ENCODE measurements at regions not wholly inside any gene's neighbourhood (a gene's known extent, or its start where the extent isn't known, plus 50 kb on each side); places are given as distances from the start of the nearest gene placed in this dataset.

GRCh38 chr13:80131204-80131603 is 209.7 kb downstream of the SPRY2 start:
- Histone ChIP-seq H3K27me3 (ENCODE audit: insufficient read depth, low read depth) (no peaks in the 10 kb centered on the region), H3K27ac (no peak overlapping the region), H2AFZ (ENCODE audit: low read depth) (no peak overlapping the region), H3K79me2 (ENCODE audit: insufficient read depth, low read depth) (no peaks in the 10 kb centered on the region), H3K36me3 (ENCODE audit: insufficient read depth) (no peaks in the 10 kb centered on the region), H3K4me3 (IDR thresholded peaks at IDR 0.05; ENCODE audit: insufficient read depth, low read depth, low read length) (no peak overlapping the region), H4K20me1 (ENCODE audit: insufficient read depth) (no peaks in the 10 kb centered on the region), H3K4me1 (ENCODE audit: low read depth, poor library complexity, severe bottlenecking) (no peaks in the 10 kb centered on the region), H3K9ac (no peak overlapping the region), H3K4me2 (no peak overlapping the region)
- TF ChIP-seq CTCF (conservative IDR thresholded peaks at IDR 0.05; ENCODE audit: low read depth, low read length), result no peak

GRCh38 chr13:80126389-80127068 is 214.4 kb downstream of the SPRY2 start:
- Histone ChIP-seq H3K36me3 (ENCODE audit: insufficient read depth) (no peaks in the 10 kb centered on the region), H3K27ac (no peak overlapping the region), H3K4me1 (ENCODE audit: low read depth, poor library complexity, severe bottlenecking) (no peaks in the 10 kb centered on the region), H2AFZ (ENCODE audit: low read depth) (no peak overlapping the region), H3K4me3 (IDR thresholded peaks at IDR 0.05; ENCODE audit: insufficient read depth, low read depth, low read length) (no peak overlapping the region), H3K4me2 (no peak overlapping the region), H4K20me1 (ENCODE audit: insufficient read depth) (no peaks in the 10 kb centered on the region), H3K27me3 (ENCODE audit: insufficient read depth, low read depth) (no peaks in the 10 kb centered on the region), H3K9ac (no peak overlapping the region), H3K79me2 (ENCODE audit: insufficient read depth, low read depth) (no peaks in the 10 kb centered on the region)
- no peak for TF ChIP-seq CTCF (conservative IDR thresholded peaks at IDR 0.05; ENCODE audit: low read depth, low read length)

GRCh38 chr13:80123945-80124344 is 217.0 kb downstream of the SPRY2 start:
- no peak for TF ChIP-seq CTCF (conservative IDR thresholded peaks at IDR 0.05; ENCODE audit: low read depth, low read length)
- H3K79me2 ChIP-seq (ENCODE audit: insufficient read depth, low read depth), result no peaks in the 10 kb centered on the region
- H3K27me3 ChIP-seq (ENCODE audit: insufficient read depth, low read depth), result no peaks in the 10 kb centered on the region
- H3K4me1 ChIP-seq (ENCODE audit: low read depth, poor library complexity, severe bottlenecking), result no peaks in the 10 kb centered on the region
- H3K4me2 ChIP-seq, result no peak overlapping the region
- H4K20me1 ChIP-seq (ENCODE audit: insufficient read depth), result no peaks in the 10 kb centered on the region
- no peak overlapping the region for H3K9ac ChIP-seq
- H2AFZ ChIP-seq (ENCODE audit: low read depth), result no peak overlapping the region
- H3K27ac ChIP-seq, result no peak overlapping the region
- no peak overlapping the region for H3K4me3 ChIP-seq (IDR thresholded peaks at IDR 0.05; ENCODE audit: insufficient read depth, low read depth, low read length)
- no peaks in the 10 kb centered on the region for H3K36me3 ChIP-seq (ENCODE audit: insufficient read depth)

GRCh38 chr13:80121038-80121437 is 219.9 kb downstream of the SPRY2 start:
- Histone ChIP-seq H3K4me2 (no peak overlapping the region), H3K27ac (no peak overlapping the region), H3K9ac (no peak overlapping the region), H4K20me1 (ENCODE audit: insufficient read depth) (no peaks in the 10 kb centered on the region), H3K79me2 (ENCODE audit: insufficient read depth, low read depth) (no peaks in the 10 kb centered on the region), H3K4me1 (ENCODE audit: low read depth, poor library complexity, severe bottlenecking) (no peaks in the 10 kb centered on the region), H3K27me3 (ENCODE audit: insufficient read depth, low read depth) (no peaks in the 10 kb centered on the region), H3K4me3 (IDR thresholded peaks at IDR 0.05; ENCODE audit: insufficient read depth, low read depth, low read length) (no peak overlapping the region), H3K36me3 (ENCODE audit: insufficient read depth) (no peaks in the 10 kb centered on the region), H2AFZ (ENCODE audit: low read depth) (no peak overlapping the region)
- TF ChIP-seq CTCF (conservative IDR thresholded peaks at IDR 0.05; ENCODE audit: low read depth, low read length), result no peak
